ENCODE measurements at regions not wholly inside any gene's neighbourhood (a gene's known extent, or its start where the extent isn't known, plus 50 kb on each side); places are given as distances from the start of the nearest gene placed in this dataset.

GRCh38 chr16:51045186-51045585 lies 105.9 kb downstream of the SALL1 start:
- no peak for DNase-seq
- Histone ChIP-seq H3K4me1 (no peaks in the 10 kb centered on the region), H3K4me3 (ENCODE audit: low read depth, low read length) (no peak overlapping the region), H3K27me3 (no peaks in the 10 kb centered on the region), H3K36me3 (no peaks in the 10 kb centered on the region), H3K9me3 (no peaks in the 10 kb centered on the region)
- TF ChIP-seq, protein P1, sequence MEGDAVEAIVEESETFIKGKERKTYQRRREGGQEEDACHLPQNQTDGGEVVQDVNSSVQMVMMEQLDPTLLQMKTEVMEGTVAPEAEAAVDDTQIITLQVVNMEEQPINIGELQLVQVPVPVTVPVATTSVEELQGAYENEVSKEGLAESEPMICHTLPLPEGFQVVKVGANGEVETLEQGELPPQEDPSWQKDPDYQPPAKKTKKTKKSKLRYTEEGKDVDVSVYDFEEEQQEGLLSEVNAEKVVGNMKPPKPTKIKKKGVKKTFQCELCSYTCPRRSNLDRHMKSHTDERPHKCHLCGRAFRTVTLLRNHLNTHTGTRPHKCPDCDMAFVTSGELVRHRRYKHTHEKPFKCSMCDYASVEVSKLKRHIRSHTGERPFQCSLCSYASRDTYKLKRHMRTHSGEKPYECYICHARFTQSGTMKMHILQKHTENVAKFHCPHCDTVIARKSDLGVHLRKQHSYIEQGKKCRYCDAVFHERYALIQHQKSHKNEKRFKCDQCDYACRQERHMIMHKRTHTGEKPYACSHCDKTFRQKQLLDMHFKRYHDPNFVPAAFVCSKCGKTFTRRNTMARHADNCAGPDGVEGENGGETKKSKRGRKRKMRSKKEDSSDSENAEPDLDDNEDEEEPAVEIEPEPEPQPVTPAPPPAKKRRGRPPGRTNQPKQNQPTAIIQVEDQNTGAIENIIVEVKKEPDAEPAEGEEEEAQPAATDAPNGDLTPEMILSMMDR (IDR thresholded peaks at IDR 0.05; ENCODE audit: low read depth, low read length), result no peak

- no peaks in the 10 kb centered on the region for H3K4me1 ChIP-seq
- H3K4me3 ChIP-seq (ENCODE audit: low read depth, low read length), result no peak overlapping the region
- H3K27me3 ChIP-seq, result no peaks in the 10 kb centered on the region
- no peaks in the 10 kb centered on the region for H3K36me3 ChIP-seq
- no peak for DNase-seq
- TF ChIP-seq, protein P1 (IDR thresholded peaks at IDR 0.05; ENCODE audit: low read depth, low read length), result no peak
- no peaks in the 10 kb centered on the region for H3K9me3 ChIP-seq
Measured at GRCh38 chr16:51041546-51041945, 109.5 kb downstream of the SALL1 start.

DNA sequence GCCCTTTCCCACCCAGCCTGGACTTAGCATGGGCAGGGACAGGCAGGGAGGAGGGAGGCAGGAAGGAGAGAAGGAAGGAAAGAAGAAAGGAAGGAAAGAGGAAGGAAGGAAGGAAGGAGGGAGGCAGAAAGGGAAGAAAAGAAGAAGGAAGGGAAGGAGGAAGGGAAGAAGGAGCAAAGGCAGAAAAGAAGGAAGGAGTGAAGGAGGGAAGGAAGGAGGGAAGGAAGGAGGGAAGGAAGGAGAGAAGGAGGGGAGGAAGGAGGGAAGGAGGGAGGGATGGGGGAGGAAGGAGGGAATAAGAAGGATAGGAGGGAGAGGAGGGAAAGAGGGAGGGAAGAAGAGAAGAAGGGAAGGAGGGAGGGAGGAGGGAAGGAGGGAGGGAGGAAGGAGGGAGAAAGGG lies 110.4 kb downstream of the SALL1 start:
- H3K9me3 ChIP-seq, result no peaks in the 10 kb centered on the region
- TF ChIP-seq, protein P1 (IDR thresholded peaks at IDR 0.05; ENCODE audit: low read depth, low read length), result no peak
- no peaks in the 10 kb centered on the region for H3K4me1 ChIP-seq
- H3K4me3 ChIP-seq (ENCODE audit: low read depth, low read length), result no peak overlapping the region
- no peaks in the 10 kb centered on the region for H3K36me3 ChIP-seq
- DNase-seq, result no peak
- H3K27me3 ChIP-seq, result no peaks in the 10 kb centered on the region

DNA sequence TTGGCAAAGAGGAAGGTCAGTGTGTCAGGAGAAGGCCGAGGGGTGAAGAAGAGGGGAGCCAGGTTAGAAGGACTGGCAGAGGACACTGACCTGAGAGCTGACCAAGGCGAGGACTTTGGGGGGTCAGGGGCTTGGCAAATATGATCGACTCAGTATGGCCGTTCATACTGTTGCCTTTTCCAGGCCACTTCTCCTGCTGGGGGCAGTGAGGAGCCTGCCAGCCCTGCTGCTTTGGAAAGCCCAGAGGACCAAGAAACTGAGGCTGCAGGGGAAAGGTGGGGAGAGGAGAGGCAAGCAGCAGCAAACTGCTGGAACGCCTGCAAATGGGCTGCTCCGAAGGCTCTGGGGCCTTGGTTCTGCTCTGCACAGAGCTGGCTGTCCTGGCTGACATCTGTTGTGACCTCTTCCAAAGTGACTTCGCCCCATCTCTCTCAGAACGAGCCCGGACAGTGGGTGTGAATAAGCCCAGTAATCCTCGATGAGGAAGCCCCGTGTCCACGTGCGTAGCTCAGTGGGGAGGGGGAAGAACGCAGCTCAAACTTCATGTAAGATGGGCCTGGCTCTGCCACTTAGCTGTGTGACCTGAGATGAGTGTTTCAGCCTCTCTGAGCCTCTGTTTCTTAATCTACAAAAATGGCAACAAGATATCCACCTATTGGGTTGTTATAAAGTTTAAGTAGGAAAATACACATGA lies 111.3 kb downstream of the SALL1 start:
- TF ChIP-seq, protein P1 (IDR thresholded peaks at IDR 0.05; ENCODE audit: low read depth, low read length), result no peak
- DNase-seq, result no peak
- Histone ChIP-seq H3K9me3 (no peaks in the 10 kb centered on the region), H3K36me3 (no peaks in the 10 kb centered on the region), H3K4me1 (no peaks in the 10 kb centered on the region), H3K27me3 (no peaks in the 10 kb centered on the region), H3K4me3 (ENCODE audit: low read depth, low read length) (no peak overlapping the region)

DNA sequence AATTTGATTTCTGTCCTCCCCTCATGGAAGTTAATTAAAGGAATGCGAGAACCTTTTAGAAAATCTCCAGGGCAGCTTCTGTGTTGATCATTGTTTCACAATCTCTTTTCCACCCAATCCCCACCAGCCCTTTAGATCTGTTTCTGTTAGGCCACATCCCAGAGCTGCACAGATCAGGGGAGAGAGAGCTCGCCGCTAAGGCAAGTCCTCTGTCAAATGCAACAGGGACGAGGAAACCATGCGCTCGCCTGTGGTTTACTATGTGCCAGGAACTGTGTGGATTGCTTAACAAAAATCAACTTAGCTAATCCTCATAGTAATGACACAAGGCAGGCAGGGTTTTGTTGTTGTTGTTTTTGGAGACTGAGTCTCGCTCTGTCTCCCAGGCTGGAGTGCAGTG lies 115.4 kb downstream of the SALL1 start:
- no peaks in the 10 kb centered on the region for H3K4me1 ChIP-seq
- H3K27me3 ChIP-seq, result no peaks in the 10 kb centered on the region
- no peak overlapping the region for H3K4me3 ChIP-seq (ENCODE audit: low read depth, low read length)
- no peaks in the 10 kb centered on the region for H3K36me3 ChIP-seq
- TF ChIP-seq, protein P1 (IDR thresholded peaks at IDR 0.05; ENCODE audit: low read depth, low read length), result no peak
- H3K9me3 ChIP-seq, result no peaks in the 10 kb centered on the region
- DNase-seq, result no peak

GRCh38 chr16:51035110-51035498 lies 116.0 kb downstream of the SALL1 start:
- no peaks in the 10 kb centered on the region for H3K27me3 ChIP-seq
- no peaks in the 10 kb centered on the region for H3K4me1 ChIP-seq
- H3K4me3 ChIP-seq (ENCODE audit: low read depth, low read length), result no peak overlapping the region
- no peaks in the 10 kb centered on the region for H3K9me3 ChIP-seq
- H3K36me3 ChIP-seq, result no peaks in the 10 kb centered on the region
- TF ChIP-seq, protein P1 (IDR thresholded peaks at IDR 0.05; ENCODE audit: low read depth, low read length), result no peak
- no peak for DNase-seq

All from BE2C (cell line).